IMR-90 (cell line): ENCODE measurements at regions not wholly inside any gene's neighbourhood (a gene's known extent, or its start where the extent isn't known, plus 50 kb on each side); places are given as distances from the start of the nearest gene placed in this dataset.

Experiments used
- ATAC-seq: fragments of 200-7000 bp; cut with Tn5 transposase; 2 replicates; pipeline ENCODE4 v1.9.1; 2020; ENCODE audit warnings: low read depth, mild to moderate bottlenecking, moderate library complexity
- BruUV-seq: library from RNA; stranded (reverse); fragments of 400-500 nt; replicated peaks from 2 replicates; lab custom pipeline; 2021; lab: Mats Ljungman, UMichigan
- CTCF ChIA-PET: fragments of 300-600 bp; formaldehyde crosslinking; extraction: SDS; loops from one replicate; lab custom pipeline; 2021; ENCODE audit warnings: antibody characterized with exemption; lab: Yijun Ruan, JAX
- POLR2A ChIA-PET: fragments of 300-600 bp; sonication (Branson Sonifier 250); formaldehyde crosslinking; loops from one replicate; lab custom pipeline; 2022; ENCODE audit warnings: antibody characterized with exemption; ENCODE audit not compliant: unreplicated experiment; lab: Charles Lee
- DNase-seq: peaks from one replicate; pipeline ENCODE4 v3.0.0; 2013
- H2AFZ ChIP-seq: replicated peaks from 2 replicates; pipeline ENCODE3; 2013; ENCODE audit warnings: low read length, mild to moderate bottlenecking; ENCODE audit not compliant: poor library complexity
- H2AK5ac ChIP-seq: 2 replicates; pipeline ENCODE4 v1.6.1; 2013; ENCODE audit warnings: low read depth, low read length, inconsistent platforms
- H2AK9ac ChIP-seq: replicated peaks from 2 replicates; pipeline ENCODE3; 2013; ENCODE audit warnings: mild to moderate bottlenecking, low read depth, low read length, moderate library complexity; ENCODE audit not compliant: poor library complexity
- H2BK120ac ChIP-seq: 2 replicates; pipeline ENCODE4 v1.6.1; 2013; ENCODE audit warnings: low read depth, low read length, inconsistent platforms
- H2BK15ac ChIP-seq: 3 replicates; pipeline ENCODE4 v1.6.1; 2013; ENCODE audit warnings: low read depth, low read length, inconsistent platforms
- H2BK20ac ChIP-seq: 2 replicates; pipeline ENCODE4 v1.6.1; 2013; ENCODE audit warnings: low read depth, mild to moderate bottlenecking, inconsistent platforms, low read length, moderate library complexity
- H2BK5ac ChIP-seq: 2 replicates; pipeline ENCODE4 v1.6.1; 2013; ENCODE audit warnings: mild to moderate bottlenecking, low read depth, low read length, inconsistent platforms; ENCODE audit not compliant: poor library complexity, severe bottlenecking
- H3K14ac ChIP-seq: replicated peaks from 2 replicates; pipeline ENCODE4 v1.6.1; 2013; ENCODE audit warnings: low read depth, low read length, inconsistent platforms
- H3K18ac ChIP-seq: 2 replicates; pipeline ENCODE4 v1.6.1; 2013; ENCODE audit warnings: low read depth, low read length, control low read depth
- H3K23ac ChIP-seq: 2 replicates; pipeline ENCODE4 v1.6.1; 2013; ENCODE audit warnings: low read depth, low read length, inconsistent platforms
- H3K27ac ChIP-seq: 2 replicates; pipeline ENCODE4 v1.5.1; 2013; ENCODE audit warnings: mild to moderate bottlenecking, control low read depth, low read length; ENCODE audit not compliant: insufficient read depth
- H3K27me3 ChIP-seq: 2 replicates; pipeline ENCODE4 v1.6.1; 2013; ENCODE audit warnings: low read length; ENCODE audit not compliant: control insufficient read depth, insufficient read depth
- H3K36me3 ChIP-seq: 2 replicates; pipeline ENCODE4 v1.6.1; 2013; ENCODE audit warnings: low read length, mixed read lengths; ENCODE audit not compliant: control insufficient read depth, insufficient read depth
- H3K4ac ChIP-seq: 2 replicates; pipeline ENCODE4 v1.6.1; 2013; ENCODE audit warnings: low read depth, low read length, inconsistent platforms
- H3K4me1 ChIP-seq: 2 replicates; pipeline ENCODE4 v1.6.1; 2013; ENCODE audit warnings: low read length, mixed read lengths; ENCODE audit not compliant: control insufficient read depth, insufficient read depth
- H3K4me2 ChIP-seq: 2 replicates; pipeline ENCODE4 v1.6.1; 2013; ENCODE audit warnings: low read depth, mild to moderate bottlenecking, control low read depth, low read length, moderate library complexity
- H3K4me3 ChIP-seq: 2 replicates; pipeline ENCODE4 v1.5.1; 2013; ENCODE audit warnings: low read depth, mild to moderate bottlenecking, control low read depth, low read length, moderate library complexity; ENCODE audit not compliant: insufficient read depth
- H3K56ac ChIP-seq: 2 replicates; pipeline ENCODE4 v1.6.1; 2013; ENCODE audit warnings: low read length, inconsistent platforms; ENCODE audit not compliant: insufficient read depth; ENCODE audit errors: extremely low read depth
- H3K79me1 ChIP-seq, 2 experiments: 2 replicates each; pipeline ENCODE4 v1.6.1; 2013; ENCODE audit warnings: low read length in 2 of 2, inconsistent platforms in 1 of 2, low read depth in 1 of 2
- H3K9ac ChIP-seq: 2 replicates; pipeline ENCODE4 v1.6.1; 2013; ENCODE audit warnings: low read depth, low read length, control low read depth
- H3K9me1 ChIP-seq: 2 replicates; pipeline ENCODE4 v1.6.1; 2013; ENCODE audit warnings: low read length, inconsistent platforms; ENCODE audit not compliant: insufficient read depth
- H3K9me3 ChIP-seq: 2 replicates; pipeline ENCODE4 v1.6.1; 2013; ENCODE audit warnings: low read length; ENCODE audit not compliant: control insufficient read depth, insufficient read depth
- H4K20me1 ChIP-seq: 2 replicates; pipeline ENCODE4 v1.6.1; 2013; ENCODE audit warnings: low read length, inconsistent platforms; ENCODE audit not compliant: insufficient read depth
- H4K5ac ChIP-seq: 2 replicates; pipeline ENCODE4 v1.6.1; 2013; ENCODE audit warnings: mild to moderate bottlenecking, low read depth, low read length, control low read depth
- H4K8ac ChIP-seq, 2 experiments: 2 replicates each; pipeline ENCODE4 v1.6.1; 2013; ENCODE audit warnings: low read depth in 2 of 2, low read length in 2 of 2, control low read depth in 1 of 2, inconsistent platforms in 1 of 2
- H4K91ac ChIP-seq: 2 replicates; pipeline ENCODE4 v1.6.1; 2013; ENCODE audit warnings: low read depth, low read length, inconsistent platforms; ENCODE audit not compliant: insufficient read depth
- CEBPB ChIP-seq: IDR thresholded peaks from 2 replicates; pipeline ENCODE4 v1.6.1; 2012; ENCODE audit warnings: low read depth, low read length, improper control_type of control experiment
- CHD1 ChIP-seq: IDR thresholded peaks from 2 replicates; pipeline ENCODE4 v1.6.1; 2012; ENCODE audit warnings: low read depth, low read length, improper control_type of control experiment
- MAZ ChIP-seq: IDR thresholded peaks from 2 replicates; pipeline ENCODE4 v1.6.1; 2012; ENCODE audit warnings: low read depth, mild to moderate bottlenecking, low read length, improper control_type of control experiment, moderate library complexity, borderline replicate concordance
- MXI1 ChIP-seq: IDR thresholded peaks from 2 replicates; pipeline ENCODE4 v1.6.1; 2012; ENCODE audit warnings: low read depth, mild to moderate bottlenecking, low read length, moderate library complexity, borderline replicate concordance
- NFE2L2 ChIP-seq: fragments of 150-350 bp; IDR thresholded peaks from 2 replicates; pipeline ENCODE4 v1.6.1; 2016; ENCODE audit warnings: low read depth, mild to moderate bottlenecking, low read length
- RAD21 ChIP-seq: IDR thresholded peaks from 2 replicates; pipeline ENCODE4 v1.6.1; 2012; ENCODE audit warnings: low read length, improper control_type of control experiment
- RFX5 ChIP-seq: IDR thresholded peaks from 2 replicates; pipeline ENCODE4 v1.8.0; 2012; ENCODE audit warnings: low read depth, mild to moderate bottlenecking, low read length, moderate library complexity
- WGBS, 2 experiments: methylation state at CpG; one replicate each; pipeline versions ENCODE4 v1.1.5 to v1.1.7; 2013; ENCODE audit warnings: missing lambda C conversion rate in 2 of 2; ENCODE audit not compliant: insufficient read length in 1 of 2; ENCODE audit errors: extremely low coverage in 2 of 2; 5-methylcytosine and 5-hydroxymethylcytosine counted together
- dilution Hi-C: fragments of 300-500 bp; cut with HindIII; formaldehyde crosslinking; loops from one replicate; pipeline ENCODE4 v1.14.3; 2018; ENCODE audit warnings: low sequenced_read_pairs; ENCODE audit not compliant: unreplicated experiment
- in situ Hi-C: fragments of 300-500 bp; cut with MboI; formaldehyde crosslinking; loops from 3 replicates; pipeline ENCODE4 v1.14.3; 2019; ENCODE audit warnings: low sequenced_read_pairs, inconsistent platforms, mixed read lengths
- intact Hi-C: fragments of 100-400 bp; cut with micrococcal nuclease; formaldehyde crosslinking; loops from 2 replicates; pipeline ENCODE4 v1.10.0; 2022

DNA sequence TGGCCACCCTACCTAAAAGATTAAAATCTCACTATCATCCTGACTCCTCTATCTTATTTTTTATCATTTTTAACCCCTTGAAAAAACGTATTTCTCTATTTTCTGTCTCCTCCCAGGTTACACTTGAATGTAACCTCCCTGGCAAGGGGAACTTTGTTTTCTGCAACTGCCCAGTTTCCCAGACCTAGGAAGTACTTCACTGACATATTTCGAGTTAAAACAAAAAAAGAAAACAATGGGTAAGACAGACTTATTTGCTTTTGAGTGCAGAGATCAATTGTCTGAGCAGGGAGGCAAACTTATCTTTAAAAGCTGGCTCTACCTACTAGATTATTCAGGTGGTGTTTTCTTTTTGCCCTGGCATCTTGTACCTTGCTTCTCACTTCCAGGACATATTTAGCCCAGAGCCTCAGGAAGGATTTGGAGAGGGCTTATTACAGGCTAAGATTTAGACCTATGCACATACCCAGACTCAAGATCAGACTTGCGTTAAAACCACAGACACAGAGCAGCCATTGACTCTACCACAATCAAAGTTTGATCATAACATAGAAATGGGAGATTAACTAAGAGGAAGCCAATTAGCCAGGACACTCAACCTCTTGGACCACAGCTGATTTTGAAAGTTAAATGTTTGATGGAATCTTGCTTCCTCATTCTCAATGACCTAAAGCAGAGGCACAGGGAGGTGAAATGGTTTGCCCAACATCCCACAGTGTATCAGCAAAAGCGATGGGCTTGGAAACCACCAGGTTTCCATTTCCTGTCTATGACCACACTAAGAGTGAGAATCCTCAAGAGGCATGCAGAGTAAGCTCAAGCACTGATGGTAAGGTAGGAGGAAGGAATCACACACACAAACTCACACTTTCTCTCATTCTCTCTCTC, 169.5 kb upstream of the THBS1 start:
- Histone ChIP-seq H3K27me3 (no peaks in the 10 kb centered on the region; the same call in 1 of the 2 replicates), H4K5ac (peak overlapping the region; percentile 58; the same call in 1 of the 2 replicates), H2AK9ac (no peak overlapping the region), H4K8ac (no peak overlapping the region; a peak in 1 of 4 replicates), H3K4me1 (peaks cover 3% of the 10 kb centered on the region), H3K14ac (no peak overlapping the region), H3K9me3 (peaks cover 4% of the 10 kb centered on the region), H3K4me2 (no peak overlapping the region), H3K79me1 (no peaks in the 10 kb centered on the region), H3K4me3 (no peak overlapping the region), H2BK5ac (no peak overlapping the region), H2BK15ac (peak overlapping the region; percentile 80), H2BK20ac (0 out of 2 replicates have a peak overlapping the region, but pooled peaks have one; percentile 3), H4K20me1 (no peaks in the 10 kb centered on the region), H3K23ac (no peak overlapping the region), H3K9me1 (no peaks in the 10 kb centered on the region; the same call in 1 of the 2 replicates), H4K91ac (no peak overlapping the region), H3K4ac (peak overlapping the region; percentile 25; the same call in 1 of the 2 replicates), H2AK5ac (peak overlapping the region; percentile 30), H3K36me3 (no peaks in the 10 kb centered on the region), H3K18ac (peak overlapping the region; percentile 7; the same call in 1 of the 2 replicates), H3K9ac (no peak overlapping the region), H3K27ac (no peak overlapping the region), H3K56ac (no peak overlapping the region), H2AFZ (no peak overlapping the region), H2BK120ac (no peak overlapping the region)
- BruUV-seq, result no TSS peak
- TF ChIP-seq MXI1 (no peak), RAD21 (no peak), MAZ (no peak), RFX5 (no peak), CEBPB (no peak), NFE2L2 (no peak), CHD1 (no peak)
- intact Hi-C loops, result no loop called here
- 67 to 100% methylated on average over 1 of the region's 4 CpGs for WGBS, 2 experiments
- in situ Hi-C loops, result no loop called here
- ATAC-seq (no peak), DNase-seq (no peak)
- ChIA-PET CTCF (no interaction called here), POLR2A (no interaction called here)
- dilution Hi-C loops, result no loop called here
